ENCODE measurements at regions not wholly inside any gene's neighbourhood (a gene's known extent, or its start where the extent isn't known, plus 50 kb on each side); places are given as distances from the start of the nearest gene placed in this dataset.
"Not testable (repeated sequence)": the region's sequence is repeated elsewhere in the genome, so short reads cannot be mapped to it uniquely, and the experiment has no call there.

DNA sequence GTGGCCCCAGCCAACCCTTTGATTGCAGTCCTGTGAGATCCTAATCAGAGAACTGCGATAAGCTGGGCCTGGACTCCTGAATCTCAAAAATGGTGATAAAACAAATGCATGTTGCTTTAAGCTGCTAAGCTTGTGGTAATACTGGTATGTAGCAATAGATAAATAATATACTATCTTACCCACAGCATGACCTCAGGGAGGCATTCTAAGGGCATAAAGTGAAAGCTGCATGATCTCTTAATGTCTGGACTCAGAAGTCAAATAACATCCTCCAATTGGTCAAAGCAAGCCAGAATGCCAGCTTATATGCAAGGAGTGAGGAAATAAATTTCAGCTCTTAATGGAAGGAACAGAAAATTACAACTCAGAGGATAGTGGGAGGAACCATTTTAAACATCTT lies 246.1 kb downstream of the FSIP2 start:
- no peaks in the 10 kb centered on the region for H3K4me1 ChIP-seq
- DNase-seq, result no peak
- H3K4me3 ChIP-seq, result no peak overlapping the region
- TF ChIP-seq CTCF (IDR thresholded peaks at IDR 0.05) (no peak), POLR2AphosphoS5 (IDR thresholded peaks at IDR 0.05) (no peak), POLR2A (IDR thresholded peaks at IDR 0.05) (no peak), EP300 (IDR thresholded peaks at IDR 0.05) (no peak)
- H3K27ac ChIP-seq, result no peak overlapping the region
- no peaks in the 10 kb centered on the region for H3K27me3 ChIP-seq
- WGBS, 5 donors, result 46 to 92% (median 62%) methylated on average over 1 of the region's 1 CpG
- H3K9me3 ChIP-seq, result no peaks in the 10 kb centered on the region
- intact Hi-C loops (cut with DNase I; ENCODE audit: low total_unique reads), result no loop called here
- H3K36me3 ChIP-seq, result no peaks in the 10 kb centered on the region

DNA sequence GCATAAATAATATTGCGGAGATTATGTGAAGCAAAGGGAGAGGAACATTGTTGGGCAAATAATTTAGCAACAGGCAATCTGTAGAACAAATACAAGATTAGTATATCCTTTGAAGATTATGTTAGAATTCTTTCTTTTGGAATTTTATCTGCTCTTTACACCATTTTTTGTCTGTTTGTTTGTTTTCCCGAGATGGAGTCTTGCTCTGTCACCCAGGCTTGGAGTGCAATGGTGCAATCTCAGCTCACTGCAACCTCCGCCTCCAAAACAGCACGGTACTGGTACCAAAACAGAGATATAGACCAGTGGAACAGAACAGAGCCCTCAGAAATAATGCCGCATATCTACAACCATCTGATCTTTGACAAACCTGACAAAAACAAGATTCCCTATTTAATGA lies 250.3 kb downstream of the FSIP2 start:
- H3K27ac ChIP-seq; H3K4me1 ChIP-seq; DNase-seq; H3K4me3 ChIP-seq; H3K9me3 ChIP-seq; H3K27me3 ChIP-seq; H3K36me3 ChIP-seq; intact Hi-C loops (cut with DNase I; ENCODE audit: low total_unique reads): not testable (repeated sequence)
- 66 to 79% (median 70%) methylated on average over 5 of the region's 5 CpGs for WGBS, 5 donors

DNA sequence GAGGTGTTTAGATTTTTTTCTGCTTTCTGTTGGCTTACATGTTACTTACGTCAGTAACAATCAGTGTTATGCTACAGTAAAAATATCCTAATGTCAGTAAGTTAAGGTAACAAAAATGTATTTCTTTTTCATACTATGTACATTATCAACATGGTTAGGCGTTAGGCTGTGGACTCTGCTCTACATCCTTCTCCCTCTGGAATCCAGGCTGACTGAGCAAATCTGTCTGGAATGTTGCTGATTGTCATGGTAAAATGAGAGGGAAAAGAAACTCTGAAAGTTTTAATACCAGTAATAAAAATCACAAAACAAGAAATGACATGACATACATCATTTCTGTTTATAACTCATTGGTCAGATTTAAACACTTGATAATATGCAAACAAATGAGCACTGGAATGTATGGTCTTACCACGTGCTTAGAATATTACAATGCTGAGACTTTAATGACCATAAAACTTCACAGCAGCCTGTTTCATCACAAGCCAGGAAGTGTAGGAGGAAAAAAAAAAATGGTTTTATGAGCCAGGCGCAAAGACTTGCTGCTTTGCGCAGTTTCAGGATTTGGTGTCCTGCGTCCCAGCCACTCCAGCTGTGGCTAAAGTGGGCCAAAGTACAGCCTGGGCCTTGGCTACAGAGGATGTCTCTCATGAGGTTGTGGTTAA lies 252.4 kb downstream of the FSIP2 start:
- H3K36me3 ChIP-seq, result no peaks in the 10 kb centered on the region
- no peak for DNase-seq
- no peak overlapping the region for H3K27ac ChIP-seq
- intact Hi-C loops (cut with DNase I; ENCODE audit: low total_unique reads), result no loop called here
- H3K27me3 ChIP-seq, result no peaks in the 10 kb centered on the region
- TF ChIP-seq POLR2AphosphoS5 (IDR thresholded peaks at IDR 0.05) (no peak), POLR2A (IDR thresholded peaks at IDR 0.05) (no peak), EP300 (IDR thresholded peaks at IDR 0.05) (no peak), CTCF (IDR thresholded peaks at IDR 0.05) (no peak)
- no peaks in the 10 kb centered on the region for H3K9me3 ChIP-seq
- WGBS, 5 donors, result 91 to 96% (median 94%) methylated on average over 6 of the region's 6 CpGs
- no peaks in the 10 kb centered on the region for H3K4me1 ChIP-seq
- no peak overlapping the region for H3K4me3 ChIP-seq

GRCh38 chr2:185998562-185999070 lies 260.0 kb downstream of the FSIP2 start:
- 68 to 82% (median 74%) methylated on average over 2 of the region's 2 CpGs for WGBS, 5 donors
- no peak for DNase-seq
- Histone ChIP-seq H3K27ac (no peak overlapping the region), H3K9me3 (no peaks in the 10 kb centered on the region), H3K4me1 (no peaks in the 10 kb centered on the region), H3K27me3 (no peaks in the 10 kb centered on the region), H3K4me3 (no peak overlapping the region), H3K36me3 (no peaks in the 10 kb centered on the region)
- intact Hi-C loops (cut with DNase I; ENCODE audit: low total_unique reads), result no loop called here
- TF ChIP-seq CTCF (IDR thresholded peaks at IDR 0.05), result no peak
- TF ChIP-seq EP300 (IDR thresholded peaks at IDR 0.05), result no peak
- TF ChIP-seq POLR2A (IDR thresholded peaks at IDR 0.05), result no peak
- no peak for TF ChIP-seq POLR2AphosphoS5 (IDR thresholded peaks at IDR 0.05)

DNA sequence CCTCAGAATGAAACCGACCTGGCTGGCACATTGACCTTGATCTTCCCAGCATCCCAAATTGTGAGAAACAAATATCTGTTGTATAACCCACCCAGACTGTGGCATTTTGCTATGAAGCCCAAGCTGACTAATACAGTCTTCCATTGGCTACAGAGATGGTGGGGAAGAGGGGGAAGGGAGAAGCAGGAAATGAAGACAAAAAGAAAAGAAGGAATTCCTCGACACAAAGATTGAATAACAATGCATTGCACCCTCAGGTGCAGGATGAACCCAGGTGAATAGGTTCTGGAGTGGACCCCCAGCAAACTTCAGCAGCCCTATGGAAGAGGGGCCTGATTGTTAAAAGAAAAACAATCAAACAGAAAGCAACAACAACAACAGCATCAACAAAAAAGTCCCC lies 270.7 kb downstream of the FSIP2 start:
- Histone ChIP-seq H3K9me3 (peaks cover 2 to 27% (median 10%) of the 10 kb centered on the region in 4 donors), H3K27ac (no peak overlapping the region), H3K27me3 (no peaks in the 10 kb centered on the region), H3K36me3 (no peaks in the 10 kb centered on the region), H3K4me1 (no peaks in the 10 kb centered on the region), H3K4me3 (no peak overlapping the region)
- intact Hi-C loops (cut with DNase I; ENCODE audit: low total_unique reads), result no loop called here
- no peak for DNase-seq
- WGBS, 5 donors, result 78 to 89% (median 84%) methylated on average over 2 of the region's 2 CpGs
- TF ChIP-seq CTCF (IDR thresholded peaks at IDR 0.05), result no peak
- TF ChIP-seq POLR2A (IDR thresholded peaks at IDR 0.05), result no peak
